Spleen (tissue), 11 donors: ENCODE measurements at regions not wholly inside any gene's neighbourhood (a gene's known extent, or its start where the extent isn't known, plus 50 kb on each side); places are given as distances from the start of the nearest gene placed in this dataset.

Source experiments
- DNase-seq: peaks from one replicate; pipeline ENCODE4 v3.0.0-alpha.2; 2020
- H3K27ac ChIP-seq, 8 donors: fragments of 200-600 bp; sonication (generic) in 7 of 8; 1 replicate in 4 of 8; 2 replicates in 4 of 8; pipeline versions ENCODE4 v1.5.0 to v1.8.0; 2016 to 2021; ENCODE audit warnings: inconsistent platforms in 4 of 8, mild to moderate bottlenecking in 4 of 8, moderate library complexity in 1 of 8
- H3K27me3 ChIP-seq, 7 donors: fragments of 200-600 bp; sonication (generic) in 6 of 7; replicated peaks in 1 of 7; 1 replicate in 4 of 7; 2 replicates in 3 of 7; pipeline versions ENCODE4 v1.5.0 to v1.8.0; 2016 to 2021; ENCODE audit warnings: inconsistent platforms in 3 of 7, mild to moderate bottlenecking in 1 of 7
- H3K36me3 ChIP-seq, 6 donors: fragments of 200-600 bp; sonication (generic) in 5 of 6; 1 replicate in 4 of 6; 2 replicates in 2 of 6; pipeline versions ENCODE4 v1.5.0 to v1.8.0; 2016 to 2021; ENCODE audit warnings: inconsistent platforms in 2 of 6
- H3K4me1 ChIP-seq, 6 donors: fragments of 200-600 bp; sonication (generic) in 5 of 6; 1 replicate in 3 of 6; 2 replicates in 3 of 6; pipeline versions ENCODE4 v1.5.0 to v1.8.0; 2016 to 2021; ENCODE audit warnings: inconsistent platforms in 3 of 6
- H3K4me3 ChIP-seq, 8 donors: fragments of 200-600 bp; sonication (generic) in 7 of 8; 1 replicate in 4 of 8; 2 replicates in 4 of 8; pipeline versions ENCODE4 v1.5.0 to v1.8.0; 2016 to 2021; ENCODE audit warnings: inconsistent platforms in 4 of 8, mild to moderate bottlenecking in 4 of 8, moderate library complexity in 2 of 8
- H3K9me3 ChIP-seq, 8 donors: fragments of 200-600 bp; sonication (generic) in 7 of 8; 1 replicate in 4 of 8; 2 replicates in 4 of 8; pipeline versions ENCODE4 v1.5.0 to v1.8.0; 2016 to 2021; ENCODE audit warnings: inconsistent platforms in 4 of 8
- CTCF ChIP-seq, 11 experiments: fragments of 200-600 bp in 7 of 11; fragments of 450-650 bp in 4 of 11; sonication (generic) in 4 of 11; IDR thresholded peaks in 8 of 11; conservative IDR thresholded peaks in 3 of 11; 1 replicate in 7 of 11; 2 replicates in 4 of 11; pipeline versions ENCODE4 v1.4.0 to v1.8.0; 2016 to 2021; ENCODE audit warnings: antibody characterized with exemption in 11 of 11, inconsistent platforms in 4 of 11, mild to moderate bottlenecking in 1 of 11
- POLR2A ChIP-seq, 3 donors: fragments of 450-650 bp; IDR thresholded peaks; one replicate each; pipeline ENCODE4 v1.5.1; 2017; ENCODE audit warnings: antibody characterized with exemption in 3 of 3, mild to moderate bottlenecking in 1 of 3
- POLR2AphosphoS5 ChIP-seq, 3 donors: sonication (generic); formaldehyde crosslinking; IDR thresholded peaks; one replicate each; pipeline ENCODE4 v1.5.1; 2017; ENCODE audit warnings: antibody characterized with exemption in 3 of 3
- WGBS, 5 donors: extraction: QIAGEN DNeasy Blood & Tissue Kit in 3 of 5; methylation state at CpG; one replicate each; pipeline versions ENCODE4 v1.1.5 to v1.1.7; 2013 to 2018; 5-methylcytosine and 5-hydroxymethylcytosine counted together
- intact Hi-C: fragments of 100-400 bp; cut with DNase I; formaldehyde crosslinking; loops from one replicate; pipeline ENCODE4 v1.15.0; 2023; ENCODE audit warnings: low total_unique reads
- donor health status: healthy with polysubstance abuse.
- donor health status: DM: no; HTN: no; CAD: no; lungs with moderate emphysema.
- donor health status: DM: no; HTN: no; CAD: no.
- donor health status: Bipolar disorder and iron deficiency.
- donor health status: healthy.
- donor health status: DM: no; HTN: no; CAD: no.
- donor health status: DM: yes; HTN: yes; CAD: no.

DNA sequence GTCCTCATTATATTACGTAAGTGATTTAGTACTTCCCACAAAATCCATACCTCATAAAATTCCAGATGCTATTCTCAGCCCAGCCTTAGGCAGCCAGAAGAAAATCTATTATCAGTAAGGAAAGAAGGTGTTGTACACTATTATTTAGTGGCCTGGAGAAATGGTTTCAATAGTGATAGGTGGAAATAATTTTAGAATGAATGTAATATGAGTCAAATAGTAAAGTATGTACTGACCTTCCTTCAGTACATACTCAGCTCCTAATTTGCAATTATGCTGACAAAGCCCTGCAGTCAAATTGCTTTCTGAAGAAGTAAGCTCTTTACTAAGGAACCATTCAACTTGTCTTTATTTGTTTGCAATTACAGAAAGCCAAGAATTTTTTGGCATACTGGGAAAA lies 409.2 kb downstream of the HTR1A start:
- DNase-seq, result no peak
- no peaks in the 10 kb centered on the region for H3K27me3 ChIP-seq
- no peaks in the 10 kb centered on the region for H3K4me1 ChIP-seq
- H3K27ac ChIP-seq, result no peak overlapping the region
- 89 to 96% (median 92%) methylated on average over 1 of the region's 1 CpG for WGBS, 5 donors
- no peaks in the 10 kb centered on the region for H3K9me3 ChIP-seq
- no peak overlapping the region for H3K4me3 ChIP-seq
- H3K36me3 ChIP-seq, result no peaks in the 10 kb centered on the region
- TF ChIP-seq POLR2A (IDR thresholded peaks at IDR 0.05) (no peak), CTCF (IDR thresholded peaks at IDR 0.05 in 8 of 11, conservative IDR thresholded peaks at IDR 0.05 in 3 of 11) (no peak), POLR2AphosphoS5 (IDR thresholded peaks at IDR 0.05) (no peak)
- intact Hi-C loops, result no loop called here

DNA sequence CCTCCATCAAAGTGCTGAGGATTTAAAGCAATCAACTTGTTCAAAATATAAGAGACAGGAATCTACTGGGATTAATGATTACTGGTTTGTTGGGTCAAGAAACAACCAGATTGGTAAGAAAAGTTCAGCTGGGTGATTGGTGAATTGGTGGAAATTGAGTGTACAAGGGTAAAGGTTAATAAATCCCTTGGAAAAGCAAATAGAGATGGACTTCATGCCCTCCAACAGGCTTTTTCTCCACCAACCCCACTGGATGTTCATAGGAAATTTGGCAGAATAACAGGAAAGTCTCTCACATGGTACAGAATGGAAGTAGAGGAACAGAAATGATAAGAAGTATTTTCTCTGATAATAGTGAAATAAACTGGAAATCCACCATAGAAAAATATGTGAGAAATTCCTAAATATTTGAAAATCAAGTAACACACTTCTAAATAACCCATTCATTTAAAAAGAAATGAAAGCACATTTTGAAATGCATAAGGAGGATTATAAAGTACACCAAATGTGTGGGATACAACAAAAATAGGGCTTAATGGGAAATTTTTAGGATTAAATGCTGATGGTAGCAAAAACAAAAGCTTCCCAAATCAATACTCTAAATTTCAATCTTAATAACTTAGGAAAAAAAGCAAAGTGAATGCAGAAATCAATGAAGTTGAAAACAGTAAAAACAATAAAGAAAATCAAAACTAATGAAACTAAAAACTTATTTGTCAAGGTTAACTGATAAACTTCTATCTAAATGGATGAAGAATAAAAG lies 426.2 kb downstream of the HTR1A start:
- no peak for DNase-seq
- Histone ChIP-seq H3K4me1 (no peaks in the 10 kb centered on the region), H3K4me3 (no peak overlapping the region), H3K27me3 (no peaks in the 10 kb centered on the region), H3K36me3 (no peaks in the 10 kb centered on the region), H3K9me3 (peaks cover 0 to 2% (median 0%) of the 10 kb centered on the region in 8 donors), H3K27ac (no peak overlapping the region)
- TF ChIP-seq POLR2A (IDR thresholded peaks at IDR 0.05) (no peak), CTCF (IDR thresholded peaks at IDR 0.05 in 8 of 11, conservative IDR thresholded peaks at IDR 0.05 in 3 of 11) (no peak), POLR2AphosphoS5 (IDR thresholded peaks at IDR 0.05) (no peak)
- intact Hi-C loops, result no loop called here

- Histone ChIP-seq H3K27ac (no peak overlapping the region), H3K4me3 (no peak overlapping the region), H3K27me3 (no peaks in the 10 kb centered on the region), H3K9me3 (peaks cover 0 to 48% (median 16%) of the 10 kb centered on the region in 8 donors), H3K4me1 (no peaks in the 10 kb centered on the region), H3K36me3 (no peaks in the 10 kb centered on the region)
- WGBS, 5 donors, result 27 to 65% (median 48%) methylated on average over 1 of the region's 1 CpG
- no peak for TF ChIP-seq CTCF (IDR thresholded peaks at IDR 0.05 in 8 of 11, conservative IDR thresholded peaks at IDR 0.05 in 3 of 11)
- no peak for TF ChIP-seq POLR2A (IDR thresholded peaks at IDR 0.05)
- TF ChIP-seq POLR2AphosphoS5 (IDR thresholded peaks at IDR 0.05), result no peak
- intact Hi-C loops, result no loop called here
- DNase-seq, result no peak
Observed at GRCh38 chr5:63524281-63524680, 438.0 kb downstream of the HTR1A start.

- intact Hi-C loops, result no loop called here
- DNase-seq, result no peak
- peaks cover 0 to 23% (median 15%) of the 10 kb centered on the region in 8 donors for H3K9me3 ChIP-seq
Observed at GRCh38 chr5:63516006-63516405, 446.2 kb downstream of the HTR1A start.

More at GRCh38 chr5:63516006-63516405, 446.2 kb downstream of the HTR1A start:
- Histone ChIP-seq H3K4me1 (no peaks in the 10 kb centered on the region), H3K27me3 (no peaks in the 10 kb centered on the region), H3K36me3 (no peaks in the 10 kb centered on the region), H3K4me3 (no peak overlapping the region), H3K27ac (no peak overlapping the region)
- no peak for TF ChIP-seq POLR2AphosphoS5 (IDR thresholded peaks at IDR 0.05)
- no peak for TF ChIP-seq POLR2A (IDR thresholded peaks at IDR 0.05)
- no peak for TF ChIP-seq CTCF (IDR thresholded peaks at IDR 0.05 in 8 of 11, conservative IDR thresholded peaks at IDR 0.05 in 3 of 11)
